PC-3 (cell line): ENCODE measurements at regions not wholly inside any gene's neighbourhood (a gene's known extent, or its start where the extent isn't known, plus 50 kb on each side); places are given as distances from the start of the nearest gene placed in this dataset.

Experiments
- EZH2 ChIP-seq: fragments of 300-600 bp; sonication (generic); IDR thresholded peaks from one replicate; pipeline ENCODE4 v1.6.1; 2017; ENCODE audit warnings: antibody characterized with exemption, mild to moderate bottlenecking, low read length; ENCODE audit not compliant: unreplicated experiment
- EZH2phosphoT487 ChIP-seq: fragments of 300-600 bp; sonication (generic); IDR thresholded peaks from 2 replicates; pipeline ENCODE4 v1.6.1; 2018; ENCODE audit warnings: mild to moderate bottlenecking, antibody characterized with exemption, low read length, borderline replicate concordance

DNA sequence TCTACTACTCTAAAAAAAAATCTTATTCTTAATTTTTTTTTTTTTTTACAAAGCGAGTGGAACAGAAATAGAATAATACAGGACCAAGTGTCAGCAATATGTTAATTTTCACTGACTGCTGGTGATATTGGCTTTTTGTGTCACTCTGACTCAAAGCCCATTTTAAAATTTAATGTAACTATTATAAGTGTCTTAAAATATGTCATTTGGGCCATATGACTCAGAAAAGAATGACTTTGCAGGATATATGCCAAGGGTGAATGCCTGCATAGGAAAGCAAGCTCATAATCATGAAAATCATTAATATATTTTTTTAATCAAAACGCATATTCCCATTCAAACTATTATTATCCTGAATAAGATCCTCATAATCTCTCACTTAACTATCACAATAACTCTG, 149.2 kb downstream of the GNAT3 start:
- no peak for TF ChIP-seq EZH2
- TF ChIP-seq EZH2phosphoT487: no peak
